HCT116 (cell line): ENCODE measurements at regions not wholly inside any gene's neighbourhood (a gene's known extent, or its start where the extent isn't known, plus 50 kb on each side); places are given as distances from the start of the nearest gene placed in this dataset.

Experiments used
- ATAC-seq: fragments of 200-7000 bp; cut with Tn5 transposase; 2 replicates; pipeline ENCODE4 v1.9.1; 2020; ENCODE audit warnings: mild to moderate bottlenecking, moderate library complexity
- BruUV-seq: library from RNA; stranded (reverse); fragments of 400-500 nt; replicated peaks from 2 replicates; lab custom pipeline; 2021; lab: Mats Ljungman, UMichigan
- CTCF ChIA-PET: fragments of 300-600 bp; sonication (Branson Sonifier 250); formaldehyde crosslinking; loops from one replicate; lab custom pipeline; 2021; ENCODE audit warnings: antibody characterized with exemption; lab: Charles Lee
- POLR2A ChIA-PET: fragments of 300-600, 350-600 bp; sonication (Branson Sonifier 250); formaldehyde crosslinking; loops from one replicate; lab custom pipeline; 2021; ENCODE audit warnings: antibody characterized with exemption; lab: Charles Lee
- RAD21 ChIA-PET, 2 experiments: fragments of 300-600 bp; sonication (Branson Sonifier 250); formaldehyde crosslinking; loops; one replicate each; lab custom pipeline; 2023; ENCODE audit warnings: low total read pairs in 2 of 2; ENCODE audit not compliant: uncharacterized antibody in 2 of 2, unreplicated experiment in 2 of 2, low non-redundant PET in 1 of 2; lab: Charles Lee
- DNase-seq: peaks from one replicate; pipeline ENCODE4 v3.0.0-alpha.2; 2010; ENCODE audit warnings: low read depth, low spot score
- H2AFZ ChIP-seq: fragments of 200-600 bp; shearing (Covaris generic), sonication (generic); 2 replicates; pipeline ENCODE4 v1.6.1; 2017; ENCODE audit warnings: low read depth, mixed run types, mixed read lengths, antibody characterized with exemption, low read length; ENCODE audit not compliant: poor library complexity, severe bottlenecking
- H3K27ac ChIP-seq: 2 replicates; pipeline ENCODE4 v1.5.1; 2012; ENCODE audit warnings: low read depth, low read length
- H3K27me3 ChIP-seq: fragments of 200-600 bp; sonication (generic); 2 replicates; pipeline ENCODE4 v1.6.1; 2016; ENCODE audit warnings: mixed run types, low read length, mixed read lengths; ENCODE audit not compliant: insufficient read depth
- H3K36me3 ChIP-seq, 2 experiments: fragments of 200-500 bp in 1 of 2; fragments of 200-600 bp in 1 of 2; sonication (Bioruptor generic) in 1 of 2; sonication (generic) in 1 of 2; 2 replicates each; pipeline versions ENCODE4 v1.5.1 to v1.6.1; 2014 to 2016; ENCODE audit warnings: low read length in 2 of 2, inconsistent platforms in 1 of 2, mixed read lengths in 1 of 2, mixed run types in 1 of 2; ENCODE audit not compliant: insufficient read depth in 2 of 2, control insufficient read depth in 1 of 2
- H3K4me1 ChIP-seq, 2 experiments: fragments of 200-600 bp in 1 of 2; sonication (generic) in 1 of 2; 2 replicates each; pipeline versions ENCODE4 v1.5.1 to v1.6.1; 2012 to 2017; ENCODE audit warnings: low read length in 2 of 2, inconsistent platforms in 1 of 2, mild to moderate bottlenecking in 1 of 2, mixed read lengths in 1 of 2, mixed run types in 1 of 2, moderate library complexity in 1 of 2; ENCODE audit not compliant: insufficient read depth in 2 of 2, control insufficient read depth in 1 of 2
- H3K4me2 ChIP-seq: fragments of 200-600 bp; sonication (generic); 2 replicates; pipeline ENCODE4 v1.6.1; 2017; ENCODE audit warnings: mixed run types, low read length, mixed read lengths
- H3K4me3 ChIP-seq, 2 experiments: fragments of 200-600 bp in 1 of 2; sonication (generic) in 1 of 2; replicated peaks in 1 of 2; 2 replicates each; pipeline ENCODE4 v1.5.1; 2011 to 2016; ENCODE audit warnings: low read length in 2 of 2, control low read depth in 1 of 2, low read depth in 1 of 2, mild to moderate bottlenecking in 1 of 2, mixed read lengths in 1 of 2, mixed run types in 1 of 2
- H3K79me2 ChIP-seq: fragments of 200-600 bp; sonication (generic); 2 replicates; pipeline ENCODE4 v1.6.1; 2017; ENCODE audit warnings: mild to moderate bottlenecking, mixed run types, low read length, moderate library complexity, mixed read lengths; ENCODE audit not compliant: insufficient read depth
- H3K9ac ChIP-seq: fragments of 200-600 bp; sonication (generic); 2 replicates; pipeline ENCODE4 v1.6.1; 2016; ENCODE audit warnings: low read length, mixed read lengths
- H3K9me2 ChIP-seq: fragments of 200-600 bp; sonication (generic), shearing (Covaris generic); 2 replicates; pipeline ENCODE4 v1.6.1; 2017; ENCODE audit warnings: mixed run types, mild to moderate bottlenecking, moderate library complexity; ENCODE audit not compliant: insufficient read depth
- H3K9me3 ChIP-seq, 2 experiments: fragments of 200-500 bp in 1 of 2; fragments of 200-600 bp in 1 of 2; sonication (Bioruptor generic) in 1 of 2; sonication (generic) in 1 of 2; 2 replicates each; pipeline ENCODE4 v1.6.1; 2014 to 2017; ENCODE audit warnings: low read length in 2 of 2, mixed read lengths in 2 of 2, inconsistent platforms in 1 of 2, low read depth in 1 of 2, mild to moderate bottlenecking in 1 of 2, mixed run types in 1 of 2, moderate library complexity in 1 of 2; ENCODE audit not compliant: control insufficient read depth in 1 of 2, insufficient read depth in 1 of 2
- H4K20me1 ChIP-seq: fragments of 200-600 bp; sonication (generic), shearing (Covaris generic); 2 replicates; pipeline ENCODE4 v1.6.1; 2017; ENCODE audit warnings: mixed run types, mild to moderate bottlenecking, moderate library complexity; ENCODE audit not compliant: insufficient read depth
- CEBPB ChIP-seq: IDR thresholded peaks from 2 replicates; pipeline ENCODE4 v1.6.1; 2012; ENCODE audit warnings: low read depth
- EGR1 ChIP-seq: IDR thresholded peaks from 2 replicates; pipeline ENCODE4 v1.6.1; 2012; ENCODE audit warnings: low read depth
- ELF1 ChIP-seq: IDR thresholded peaks from 2 replicates; pipeline ENCODE4 v1.6.1; 2012; ENCODE audit warnings: low read depth, borderline replicate concordance
- EZH2 ChIP-seq: fragments of 200-600 bp; sonication (generic); IDR thresholded peaks from 2 replicates; pipeline ENCODE4 v1.6.1; 2017; ENCODE audit warnings: antibody characterized with exemption, mixed run types
- FOSL1 ChIP-seq: IDR thresholded peaks from 2 replicates; pipeline ENCODE4 v1.6.1; 2012; ENCODE audit warnings: low read depth
- POLR2A ChIP-seq: IDR thresholded peaks from 2 replicates; pipeline ENCODE4 v1.7.0; 2011; ENCODE audit warnings: borderline replicate concordance; ENCODE audit not compliant: insufficient read depth, insufficient read length; ENCODE audit errors: extremely low read depth
- RAD21 ChIP-seq: IDR thresholded peaks from 2 replicates; pipeline ENCODE4 v1.6.1; 2012; ENCODE audit warnings: low read depth, mild to moderate bottlenecking
- SRF ChIP-seq: IDR thresholded peaks from 2 replicates; pipeline ENCODE4 v1.6.1; 2012; ENCODE audit warnings: low read depth
- TCF7L2 ChIP-seq: IDR thresholded peaks from 2 replicates; pipeline ENCODE4 v1.7.0; 2011; ENCODE audit warnings: borderline replicate concordance, inconsistent platforms; ENCODE audit not compliant: insufficient read depth, insufficient read length; ENCODE audit errors: extremely low read depth
- YY1 ChIP-seq: IDR thresholded peaks from 2 replicates; pipeline ENCODE4 v1.6.1; 2011; ENCODE audit warnings: low read length, low read depth, moderate library complexity, mild to moderate bottlenecking; ENCODE audit not compliant: insufficient replicate concordance; ENCODE audit errors: extremely low read depth
- ZBTB33 ChIP-seq: IDR thresholded peaks from 2 replicates; pipeline ENCODE4 v1.6.1; 2011; ENCODE audit warnings: mild to moderate bottlenecking, low read length, moderate library complexity; ENCODE audit not compliant: insufficient replicate concordance; ENCODE audit errors: extremely low read depth
- ZNF274 ChIP-seq: fragments of 200-500 bp; sonication (Bioruptor generic); IDR thresholded peaks from 2 replicates; pipeline ENCODE4 v1.6.1; 2014; ENCODE audit warnings: mild to moderate bottlenecking, low read depth, low read length, inconsistent platforms
- intact Hi-C: fragments of 100-400 bp; cut with micrococcal nuclease; formaldehyde crosslinking; loops from 2 replicates; pipeline ENCODE4 v1.10.0; 2022

- no TSS peak for BruUV-seq
- Histone ChIP-seq H3K9me2 (no peaks in the 10 kb centered on the region), H3K4me3 (no peak overlapping the region), H3K4me1 (no peaks in the 10 kb centered on the region), H3K4me2 (no peak overlapping the region), H2AFZ (no peak overlapping the region), H3K27me3 (no peaks in the 10 kb centered on the region), H3K27ac (no peak overlapping the region), H4K20me1 (no peaks in the 10 kb centered on the region), H3K36me3 (no peaks in the 10 kb centered on the region), H3K9me3 (peaks cover 0 to 7% of the 10 kb centered on the region in 2 experiments; a peak in 1 of 4 replicates), H3K9ac (no peak overlapping the region), H3K79me2 (no peaks in the 10 kb centered on the region)
- RAD21 ChIA-PET = no interaction called here
- ATAC-seq (no peak), DNase-seq (no peak)
- intact Hi-C loops = no loop called here
- TF ChIP-seq EGR1 (no peak), SRF (no peak), FOSL1 (no peak), RAD21 (no peak), ELF1 (no peak), ZNF274 (no peak), ZBTB33 (no peak), POLR2A (no peak), CEBPB (no peak), TCF7L2 (no peak)
- POLR2A ChIA-PET = no interaction called here
- CTCF ChIA-PET = no interaction called here
These were observed 1686.7 kb upstream of the LRRTM1 start for GRCh38 chr2:81991282-81991681.

GRCh38 chr2:81987370-81987769, 1682.8 kb upstream of the LRRTM1 start:
- no peak for TF ChIP-seq YY1
- TF ChIP-seq EZH2 = no peak
- H3K9ac ChIP-seq = no peak overlapping the region
- CTCF ChIA-PET = no interaction called here
- H3K4me1 ChIP-seq = no peaks in the 10 kb centered on the region
- DNase-seq = no peak
- RAD21 ChIA-PET = no interaction called here
- H3K9me2 ChIP-seq = no peaks in the 10 kb centered on the region
- intact Hi-C loops = no loop called here
- POLR2A ChIA-PET = no interaction called here
- no peak for ATAC-seq
- H3K79me2 ChIP-seq = no peaks in the 10 kb centered on the region
- no peak overlapping the region for H3K27ac ChIP-seq
- no peaks in the 10 kb centered on the region for H4K20me1 ChIP-seq
- H3K27me3 ChIP-seq = no peaks in the 10 kb centered on the region
- no peak overlapping the region for H3K4me3 ChIP-seq
- peaks cover 0 to 7% of the 10 kb centered on the region in 2 experiments; a peak in 1 of 4 replicates for H3K9me3 ChIP-seq
- no TSS peak for BruUV-seq
- H2AFZ ChIP-seq = no peak overlapping the region
- H3K36me3 ChIP-seq = no peaks in the 10 kb centered on the region
- H3K4me2 ChIP-seq = no peak overlapping the region
